ENCODE measurements at regions not wholly inside any gene's neighbourhood (a gene's known extent, or its start where the extent isn't known, plus 50 kb on each side); places are given as distances from the start of the nearest gene placed in this dataset.

GRCh38 chr7:131737746-131738465 is 181.5 kb upstream of the PODXL start:
- DNase-seq (ENCODE audit: low spot score) = no peak
- in situ Hi-C loops (cut with MboI; ENCODE audit: low sequenced_read_pairs, unreplicated experiment) = no loop called here

GRCh38 chr7:131735101-131735500 is 178.7 kb upstream of the PODXL start:
- no peak for TF ChIP-seq CTCF (IDR thresholded peaks at IDR 0.05; ENCODE audit: borderline replicate concordance, control extremely low read depth, extremely low read depth, insufficient read depth, missing control alignments)
- in situ Hi-C loops (cut with MboI; ENCODE audit: low sequenced_read_pairs, unreplicated experiment) = no loop called here
- DNase-seq (ENCODE audit: low spot score) = no peak

More at GRCh38 chr7:131737746-131738465, 181.5 kb upstream of the PODXL start:
- TF ChIP-seq CTCF (IDR thresholded peaks at IDR 0.05; ENCODE audit: borderline replicate concordance, control extremely low read depth, extremely low read depth, insufficient read depth, missing control alignments) = no peak

GRCh38 chr7:131733604-131734003 is 177.2 kb upstream of the PODXL start:
- DNase-seq (ENCODE audit: low spot score) = no peak
- in situ Hi-C loops (cut with MboI; ENCODE audit: low sequenced_read_pairs, unreplicated experiment) = no loop called here
- no peak for TF ChIP-seq CTCF (IDR thresholded peaks at IDR 0.05; ENCODE audit: borderline replicate concordance, control extremely low read depth, extremely low read depth, insufficient read depth, missing control alignments)

DNA sequence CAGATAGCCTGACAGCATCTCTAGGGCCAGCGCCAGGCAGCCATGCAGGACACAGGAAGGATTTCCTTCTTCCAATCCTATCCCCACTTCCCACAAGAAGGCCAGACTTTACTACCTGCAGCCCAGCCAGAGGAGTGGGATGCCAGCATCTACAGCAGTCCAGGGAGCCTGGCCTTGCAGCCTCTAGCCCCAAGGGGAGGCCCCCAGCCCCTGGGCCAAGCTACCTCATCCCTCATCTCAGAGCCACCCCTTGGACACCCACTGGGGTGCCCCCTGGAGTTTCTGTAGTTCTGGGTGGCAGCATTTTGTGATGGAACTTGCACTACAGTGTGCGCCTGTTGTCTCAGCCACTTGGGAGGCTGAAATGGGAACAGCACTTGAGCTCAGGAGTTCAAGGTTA is 170.8 kb upstream of the PODXL start:
- DNase-seq (ENCODE audit: low spot score) = no peak
- no peak for TF ChIP-seq CTCF (IDR thresholded peaks at IDR 0.05; ENCODE audit: borderline replicate concordance, control extremely low read depth, extremely low read depth, insufficient read depth, missing control alignments)
- in situ Hi-C loops (cut with MboI; ENCODE audit: low sequenced_read_pairs, unreplicated experiment) = no loop called here

GRCh38 chr7:131726686-131727085 is 170.3 kb upstream of the PODXL start:
- DNase-seq (ENCODE audit: low spot score) = no peak
- TF ChIP-seq CTCF (IDR thresholded peaks at IDR 0.05; ENCODE audit: borderline replicate concordance, control extremely low read depth, extremely low read depth, insufficient read depth, missing control alignments) = no peak
- in situ Hi-C loops (cut with MboI; ENCODE audit: low sequenced_read_pairs, unreplicated experiment) = no loop called here

- no peak for TF ChIP-seq CTCF (IDR thresholded peaks at IDR 0.05; ENCODE audit: borderline replicate concordance, control extremely low read depth, extremely low read depth, insufficient read depth, missing control alignments)
- no peak for DNase-seq (ENCODE audit: low spot score)
- in situ Hi-C loops (cut with MboI; ENCODE audit: low sequenced_read_pairs, unreplicated experiment) = no loop called here
Measured at GRCh38 chr7:131726031-131726430, 169.6 kb upstream of the PODXL start.

All from GM13976 (cell line).